Activated T-helper 2 cell treated with anti-CD3 and anti-CD28 coated beads, Interferon-gamma antibody, Interleukin-2, Interleukin-4, amounts not matched to agents 10 μg/mL and 5 μg/mL and 100 μg/mL, durations not matched to agents 14 hours and 24 hours and 36 hours (primary cell): ENCODE measurements at regions not wholly inside any gene's neighbourhood (a gene's known extent, or its start where the extent isn't known, plus 50 kb on each side); places are given as distances from the start of the nearest gene placed in this dataset.

Experiments used
- DNase-seq: peaks from one replicate; pipeline ENCODE4 v3.0.0; 2021; ENCODE audit warnings: low spot score
- H3K27ac Mint-ChIP-seq: one replicate; pipeline ENCODE4 v1.8.0; 2021; ENCODE audit warnings: mixed read lengths
- H3K27me3 Mint-ChIP-seq: one replicate; pipeline ENCODE4 v1.8.0; 2021; ENCODE audit warnings: low read depth, mixed read lengths
- H3K36me3 Mint-ChIP-seq: one replicate; pipeline ENCODE4 v1.8.0; 2021; ENCODE audit warnings: low read depth, mixed read lengths
- H3K4me1 Mint-ChIP-seq: one replicate; pipeline ENCODE4 v1.8.0; 2021; ENCODE audit warnings: low read depth, mixed read lengths
- H3K4me3 Mint-ChIP-seq: one replicate; pipeline ENCODE4 v1.8.0; 2021; ENCODE audit warnings: low read depth, mild to moderate bottlenecking, moderate library complexity, mixed read lengths
- H3K9me3 Mint-ChIP-seq: one replicate; pipeline ENCODE4 v1.8.0; 2021; ENCODE audit warnings: mixed read lengths
- intact Hi-C: fragments of 100-400 bp; cut with micrococcal nuclease; formaldehyde crosslinking; loops from one replicate; pipeline ENCODE4 v1.15.1; 2023

GRCh38 chr15:94127006-94127405 is 104.4 kb upstream of the MCTP2 start:
- no peak for DNase-seq
- no peak overlapping the region for H3K4me3 Mint-ChIP-seq
- peaks cover 26% of the 10 kb centered on the region for H3K27me3 Mint-ChIP-seq
- no peaks in the 10 kb centered on the region for H3K9me3 Mint-ChIP-seq
- H3K4me1 Mint-ChIP-seq = peaks cover 2% of the 10 kb centered on the region
- no peak overlapping the region for H3K27ac Mint-ChIP-seq
- no peaks in the 10 kb centered on the region for H3K36me3 Mint-ChIP-seq
- intact Hi-C loops = no loop called here

GRCh38 chr15:94125698-94126097 is 105.7 kb upstream of the MCTP2 start:
- no peaks in the 10 kb centered on the region for H3K36me3 Mint-ChIP-seq
- DNase-seq = no peak
- H3K27ac Mint-ChIP-seq = no peak overlapping the region
- H3K4me3 Mint-ChIP-seq = no peak overlapping the region
- peaks cover 2% of the 10 kb centered on the region for H3K4me1 Mint-ChIP-seq
- H3K9me3 Mint-ChIP-seq = no peaks in the 10 kb centered on the region
- peaks cover 18% of the 10 kb centered on the region for H3K27me3 Mint-ChIP-seq
- intact Hi-C loops = no loop called here

GRCh38 chr15:94125156-94125555 is 106.2 kb upstream of the MCTP2 start:
- Mint-ChIP-seq H3K4me1 (peaks cover 2% of the 10 kb centered on the region), H3K4me3 (no peak overlapping the region), H3K9me3 (no peaks in the 10 kb centered on the region), H3K27ac (no peak overlapping the region), H3K36me3 (no peaks in the 10 kb centered on the region), H3K27me3 (peaks cover 15% of the 10 kb centered on the region)
- no peak for DNase-seq
- intact Hi-C loops = no loop called here

DNA sequence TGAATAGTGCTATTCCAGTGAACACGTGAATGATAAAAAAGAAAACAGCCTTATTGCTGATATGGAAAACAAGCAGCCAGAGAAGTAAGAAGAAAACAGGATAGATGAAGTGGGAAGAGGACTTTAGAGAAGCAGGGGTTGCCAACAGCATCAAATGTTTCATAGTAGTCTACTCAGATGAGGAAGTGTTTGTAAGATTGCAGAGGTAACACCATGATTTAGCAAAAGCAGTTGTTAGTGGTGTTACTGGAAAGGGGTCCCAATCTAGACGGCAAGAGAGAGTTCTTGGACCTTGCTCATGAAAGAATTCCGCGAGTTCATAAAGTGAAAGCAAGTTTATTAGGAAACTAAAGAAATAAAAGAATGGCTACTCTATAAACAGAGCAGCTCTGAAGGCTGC is 108.8 kb upstream of the MCTP2 start:
- Mint-ChIP-seq H3K4me3 (no peak overlapping the region), H3K9me3 (no peaks in the 10 kb centered on the region), H3K36me3 (no peaks in the 10 kb centered on the region), H3K27me3 (peaks cover 9% of the 10 kb centered on the region), H3K27ac (no peak overlapping the region), H3K4me1 (peaks cover 2% of the 10 kb centered on the region)
- intact Hi-C loops = no loop called here
- no peak for DNase-seq

DNA sequence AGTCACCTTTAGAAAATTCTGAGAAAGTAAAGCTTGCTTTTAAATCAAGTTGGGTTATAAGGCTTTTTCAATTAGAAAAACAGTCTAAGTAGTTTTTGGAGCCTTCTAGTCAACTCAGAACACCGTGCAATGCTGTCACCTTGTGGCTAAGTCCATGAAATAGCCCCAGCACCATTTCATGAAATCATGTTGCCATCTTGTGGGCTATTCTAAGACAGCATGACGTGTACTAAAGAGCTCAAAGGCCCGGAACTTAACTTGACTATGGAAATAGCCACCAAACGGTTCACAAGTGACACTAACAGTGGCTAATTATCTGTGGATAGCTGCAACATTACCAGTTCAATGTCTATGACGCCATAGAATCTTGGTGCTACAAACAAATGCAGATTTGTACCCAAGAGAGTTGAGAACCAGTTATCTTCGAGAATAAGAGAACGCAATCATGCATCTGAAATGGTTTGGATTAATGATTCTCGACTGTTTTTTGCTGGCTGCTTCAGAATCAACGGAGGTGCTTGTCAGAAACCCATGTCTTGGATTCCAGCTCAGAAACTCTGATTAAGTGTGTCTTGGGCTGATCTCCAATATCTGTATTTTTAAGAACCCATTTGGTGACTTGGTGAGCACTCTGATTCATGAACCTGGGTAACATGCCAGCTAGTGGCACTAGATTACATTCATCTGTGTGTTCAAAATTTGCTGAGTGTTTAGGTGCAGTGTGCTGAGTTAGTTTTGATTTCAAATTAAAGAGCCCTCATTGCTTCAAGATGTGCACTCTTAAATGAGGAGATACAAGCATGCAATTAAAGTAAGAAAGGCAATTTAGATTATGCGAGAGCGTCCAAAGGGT is 111.2 kb upstream of the MCTP2 start:
- no peak overlapping the region for H3K27ac Mint-ChIP-seq
- peaks cover 11% of the 10 kb centered on the region for H3K27me3 Mint-ChIP-seq
- no peak overlapping the region for H3K4me3 Mint-ChIP-seq
- H3K36me3 Mint-ChIP-seq = no peaks in the 10 kb centered on the region
- no peaks in the 10 kb centered on the region for H3K9me3 Mint-ChIP-seq
- intact Hi-C loops = loop anchor here (1.0 to 2.0 kb wide), 3 partner anchors 123 to 1090 kb away; partner anchors contain the start of gene RGMA
- peak; percentile 45 for DNase-seq
- H3K4me1 Mint-ChIP-seq = peaks cover 1% of the 10 kb centered on the region

- H3K27ac Mint-ChIP-seq = no peak overlapping the region
- DNase-seq = no peak
- peaks cover 15% of the 10 kb centered on the region for H3K27me3 Mint-ChIP-seq
- no peaks in the 10 kb centered on the region for H3K4me1 Mint-ChIP-seq
- H3K36me3 Mint-ChIP-seq = no peaks in the 10 kb centered on the region
- intact Hi-C loops = no loop called here
- H3K9me3 Mint-ChIP-seq = no peaks in the 10 kb centered on the region
- no peak overlapping the region for H3K4me3 Mint-ChIP-seq
Measured at GRCh38 chr15:94119298-94119811, 112.0 kb upstream of the MCTP2 start.

DNA sequence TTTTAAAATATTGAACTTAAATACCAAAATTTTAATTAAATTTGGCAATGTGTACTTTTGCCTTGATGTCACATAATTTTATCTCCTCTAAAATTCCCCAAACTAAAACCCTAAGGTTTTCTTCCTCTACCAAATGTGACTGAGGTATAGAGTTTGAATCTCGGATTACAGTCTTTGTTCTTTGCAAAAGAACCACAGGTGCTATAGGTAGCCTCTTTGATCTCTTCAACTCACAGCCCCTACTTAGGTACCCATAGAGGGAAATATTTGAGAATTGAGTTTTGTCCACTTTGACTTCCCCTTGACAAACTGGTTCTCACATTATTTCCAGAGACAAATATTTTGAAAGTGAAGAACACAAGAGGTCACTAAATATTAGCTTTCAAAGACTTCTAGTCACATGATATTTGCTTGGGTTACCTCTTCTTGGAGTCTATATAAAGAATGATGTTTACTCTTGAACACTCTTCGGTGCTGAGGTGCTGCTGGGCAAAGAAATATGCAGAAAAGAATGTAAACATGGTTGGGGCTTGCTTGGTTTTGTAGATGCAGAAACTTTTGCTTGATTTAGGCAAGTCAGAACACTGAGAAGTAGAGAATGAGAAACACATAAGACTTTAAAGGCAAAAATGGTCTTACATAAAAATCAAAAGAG is 120.8 kb upstream of the MCTP2 start:
- Mint-ChIP-seq H3K4me3 (no peak overlapping the region), H3K4me1 (no peaks in the 10 kb centered on the region), H3K27me3 (peaks cover 46% of the 10 kb centered on the region), H3K27ac (no peak overlapping the region), H3K9me3 (no peaks in the 10 kb centered on the region), H3K36me3 (no peaks in the 10 kb centered on the region)
- intact Hi-C loops = no loop called here
- DNase-seq = no peak

DNA sequence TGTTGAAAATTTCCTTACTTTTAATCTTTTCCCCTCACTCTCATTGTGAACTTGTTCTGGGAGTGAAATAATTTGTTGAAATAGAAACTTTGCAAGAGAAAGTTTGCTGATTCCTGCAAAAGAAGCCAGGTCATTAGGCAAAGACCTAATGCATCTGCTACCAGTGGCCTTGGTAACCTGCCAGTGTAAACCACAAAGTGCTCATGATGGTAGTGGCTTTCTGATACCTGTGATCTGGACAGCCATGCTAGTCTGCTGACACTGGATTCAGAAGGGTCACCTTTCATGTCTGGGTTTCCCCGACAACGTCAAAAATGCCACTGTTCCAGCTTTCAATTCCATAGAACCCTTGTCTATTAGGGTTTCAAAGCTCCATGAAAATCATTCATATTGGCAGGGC is 123.7 kb upstream of the MCTP2 start:
- intact Hi-C loops = no loop called here
- Mint-ChIP-seq H3K4me1 (no peaks in the 10 kb centered on the region), H3K27me3 (peaks cover 27% of the 10 kb centered on the region), H3K36me3 (no peaks in the 10 kb centered on the region), H3K27ac (no peak overlapping the region), H3K9me3 (no peaks in the 10 kb centered on the region), H3K4me3 (no peak overlapping the region)
- no peak for DNase-seq

DNA sequence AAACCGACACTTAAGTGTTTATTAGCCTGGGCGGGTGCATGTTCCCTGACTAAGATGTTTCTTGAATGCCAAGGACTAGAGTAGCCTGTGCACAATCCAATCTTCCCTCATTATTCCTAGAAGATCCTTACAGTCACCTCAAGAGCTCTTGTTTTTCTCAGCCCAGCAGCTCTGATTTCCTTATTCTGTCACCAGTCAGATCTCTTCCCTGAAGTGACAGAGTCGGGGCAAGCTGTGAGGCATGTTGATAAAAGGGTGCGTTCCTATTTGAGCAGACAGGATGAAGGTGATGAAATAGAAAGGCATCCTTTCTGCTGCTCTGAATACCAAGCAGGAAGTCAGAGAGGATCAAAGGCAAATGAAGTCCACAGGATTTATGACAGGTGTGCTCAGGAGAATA is 125.6 kb upstream of the MCTP2 start:
- Mint-ChIP-seq H3K27ac (no peak overlapping the region), H3K4me1 (no peaks in the 10 kb centered on the region), H3K36me3 (no peaks in the 10 kb centered on the region), H3K9me3 (no peaks in the 10 kb centered on the region), H3K27me3 (peaks cover 19% of the 10 kb centered on the region), H3K4me3 (no peak overlapping the region)
- no peak for DNase-seq
- intact Hi-C loops = no loop called here

DNA sequence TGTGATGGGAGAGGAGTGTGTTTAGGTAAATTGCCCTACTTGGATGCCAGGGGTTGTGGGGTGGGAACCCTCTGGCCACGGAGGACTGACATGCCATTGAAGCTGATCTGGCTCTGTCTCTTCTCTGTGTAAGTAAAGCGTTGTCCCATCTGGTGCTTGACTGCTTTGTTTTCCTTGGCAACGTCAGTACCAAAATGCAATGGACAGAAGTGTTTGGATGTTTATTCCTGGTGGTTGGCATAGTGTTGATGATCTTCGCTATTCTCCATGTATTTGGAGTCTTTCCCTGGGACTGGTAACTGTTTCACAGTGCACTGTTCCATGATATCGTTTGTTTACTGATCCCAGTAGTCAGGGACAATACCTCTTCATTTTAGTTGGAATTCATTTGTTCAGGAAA is 130.5 kb upstream of the MCTP2 start:
- Mint-ChIP-seq H3K4me3 (no peak overlapping the region), H3K27ac (no peak overlapping the region), H3K27me3 (peaks cover 8% of the 10 kb centered on the region), H3K4me1 (no peaks in the 10 kb centered on the region), H3K9me3 (no peaks in the 10 kb centered on the region), H3K36me3 (no peaks in the 10 kb centered on the region)
- no peak for DNase-seq
- intact Hi-C loops = no loop called here

GRCh38 chr15:94099574-94099960 is 131.8 kb upstream of the MCTP2 start:
- H3K36me3 Mint-ChIP-seq = no peaks in the 10 kb centered on the region
- no peak for DNase-seq
- peaks cover 5% of the 10 kb centered on the region for H3K27me3 Mint-ChIP-seq

DNA sequence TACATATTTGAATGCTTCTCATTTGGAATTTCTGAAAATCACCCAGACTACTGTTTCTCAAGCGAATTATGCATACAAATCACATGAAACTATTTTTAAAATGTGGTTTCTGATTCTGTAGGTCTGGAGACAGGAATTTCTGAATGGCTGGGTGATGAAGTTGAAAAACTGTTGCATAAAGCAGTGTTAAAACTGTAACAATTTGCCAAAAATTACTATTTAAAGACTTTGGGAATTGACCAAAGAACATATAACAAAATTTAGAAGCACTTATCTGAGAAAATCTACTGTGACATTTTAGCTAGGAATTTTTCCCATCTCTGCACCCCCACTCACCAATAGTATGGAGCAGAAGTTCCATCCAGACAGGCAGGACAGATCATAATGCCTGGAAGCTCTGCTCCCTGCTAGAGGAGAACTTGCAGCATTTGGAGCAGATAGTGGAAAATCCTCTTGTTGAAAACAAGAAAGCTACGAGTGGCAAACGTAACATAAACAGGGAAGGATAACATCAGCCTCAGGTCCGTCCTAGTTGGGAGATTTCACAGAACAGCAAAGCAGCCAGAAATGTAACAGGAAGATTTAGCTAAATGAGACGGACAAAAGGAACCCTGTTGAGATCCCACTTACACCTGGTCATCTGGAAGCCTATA is 132.3 kb upstream of the MCTP2 start:
- no peaks in the 10 kb centered on the region for H3K9me3 Mint-ChIP-seq
- DNase-seq = no peak
- H3K36me3 Mint-ChIP-seq = no peaks in the 10 kb centered on the region
- intact Hi-C loops = no loop called here
- H3K27me3 Mint-ChIP-seq = peaks cover 3% of the 10 kb centered on the region
- no peak overlapping the region for H3K27ac Mint-ChIP-seq
- H3K4me1 Mint-ChIP-seq = no peaks in the 10 kb centered on the region
- no peak overlapping the region for H3K4me3 Mint-ChIP-seq

More at GRCh38 chr15:94099574-94099960, 131.8 kb upstream of the MCTP2 start:
- Mint-ChIP-seq H3K4me1 (no peaks in the 10 kb centered on the region), H3K4me3 (no peak overlapping the region), H3K27ac (no peak overlapping the region), H3K9me3 (no peaks in the 10 kb centered on the region)
- intact Hi-C loops = no loop called here

DNA sequence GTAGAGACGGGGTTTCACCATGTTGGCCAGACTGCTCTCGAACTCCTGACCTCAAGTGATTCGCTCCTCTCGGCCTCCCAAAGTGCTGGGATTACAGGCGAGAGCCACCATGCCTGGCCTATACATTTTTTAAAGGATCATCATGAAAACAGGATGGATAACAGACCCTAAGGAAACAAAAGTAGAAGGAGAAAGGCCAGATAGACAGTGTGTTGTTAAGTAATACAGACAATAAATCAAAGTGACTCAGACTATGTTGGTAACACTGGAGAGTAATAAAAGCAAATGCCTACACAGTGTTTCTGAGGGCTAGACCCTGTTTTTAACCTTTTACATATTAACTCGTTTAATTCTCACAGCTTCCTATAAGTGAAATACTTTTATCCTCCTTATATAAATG is 133.8 kb upstream of the MCTP2 start:
- intact Hi-C loops = no loop called here
- Mint-ChIP-seq H3K27me3 (peaks cover 9% of the 10 kb centered on the region), H3K4me3 (no peak overlapping the region), H3K4me1 (no peaks in the 10 kb centered on the region), H3K36me3 (no peaks in the 10 kb centered on the region), H3K9me3 (no peaks in the 10 kb centered on the region), H3K27ac (no peak overlapping the region)
- no peak for DNase-seq
